GM10266 (cell line): ENCODE measurements at regions not wholly inside any gene's neighbourhood (a gene's known extent, or its start where the extent isn't known, plus 50 kb on each side); places are given as distances from the start of the nearest gene placed in this dataset.

Experiments
- DNase-seq: peaks from one replicate; pipeline ENCODE4 v3.0.0; 2012; ENCODE audit errors: extremely low spot score
- TF ChIP-seq, protein P1 (sequence below): IDR thresholded peaks from 2 replicates; pipeline ENCODE4 v1.5.1; 2012; ENCODE audit warnings: mild to moderate bottlenecking, low read depth; ENCODE audit not compliant: control insufficient read depth, insufficient read depth; ENCODE audit errors: missing control alignments

- no peak for DNase-seq
- TF ChIP-seq, protein P1, sequence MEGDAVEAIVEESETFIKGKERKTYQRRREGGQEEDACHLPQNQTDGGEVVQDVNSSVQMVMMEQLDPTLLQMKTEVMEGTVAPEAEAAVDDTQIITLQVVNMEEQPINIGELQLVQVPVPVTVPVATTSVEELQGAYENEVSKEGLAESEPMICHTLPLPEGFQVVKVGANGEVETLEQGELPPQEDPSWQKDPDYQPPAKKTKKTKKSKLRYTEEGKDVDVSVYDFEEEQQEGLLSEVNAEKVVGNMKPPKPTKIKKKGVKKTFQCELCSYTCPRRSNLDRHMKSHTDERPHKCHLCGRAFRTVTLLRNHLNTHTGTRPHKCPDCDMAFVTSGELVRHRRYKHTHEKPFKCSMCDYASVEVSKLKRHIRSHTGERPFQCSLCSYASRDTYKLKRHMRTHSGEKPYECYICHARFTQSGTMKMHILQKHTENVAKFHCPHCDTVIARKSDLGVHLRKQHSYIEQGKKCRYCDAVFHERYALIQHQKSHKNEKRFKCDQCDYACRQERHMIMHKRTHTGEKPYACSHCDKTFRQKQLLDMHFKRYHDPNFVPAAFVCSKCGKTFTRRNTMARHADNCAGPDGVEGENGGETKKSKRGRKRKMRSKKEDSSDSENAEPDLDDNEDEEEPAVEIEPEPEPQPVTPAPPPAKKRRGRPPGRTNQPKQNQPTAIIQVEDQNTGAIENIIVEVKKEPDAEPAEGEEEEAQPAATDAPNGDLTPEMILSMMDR: no peak
These were observed 86.6 kb upstream of the NR4A3 start for GRCh38 chr9:99735041-99735440.

- TF ChIP-seq, protein P1: no peak
- DNase-seq: no peak
These were observed 85.4 kb upstream of the NR4A3 start for GRCh38 chr9:99736291-99736690.

DNA sequence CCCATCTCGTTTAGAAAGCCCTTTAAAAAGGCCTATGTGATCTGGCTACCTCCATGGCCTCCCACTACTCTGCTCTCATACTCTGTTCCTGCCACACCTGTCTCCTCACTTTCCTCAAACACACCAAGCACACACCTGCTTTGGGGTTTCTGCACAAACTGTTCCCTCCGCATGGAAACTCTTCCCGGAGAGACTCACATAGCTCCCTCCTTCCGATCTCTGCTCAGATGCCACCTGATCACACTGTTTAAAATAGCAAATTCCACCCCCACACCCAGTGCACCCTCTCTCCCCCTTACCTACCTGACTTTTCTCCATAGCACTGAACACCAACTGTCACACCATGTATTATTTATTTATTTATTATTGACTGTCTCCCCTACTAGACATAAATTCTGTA lies 84.0 kb upstream of the NR4A3 start:
- no peak for DNase-seq
- TF ChIP-seq, protein P1: no peak

- no peak for DNase-seq
- TF ChIP-seq, protein P1: no peak
These were observed 78.7 kb upstream of the NR4A3 start for GRCh38 chr9:99743006-99743405.

DNA sequence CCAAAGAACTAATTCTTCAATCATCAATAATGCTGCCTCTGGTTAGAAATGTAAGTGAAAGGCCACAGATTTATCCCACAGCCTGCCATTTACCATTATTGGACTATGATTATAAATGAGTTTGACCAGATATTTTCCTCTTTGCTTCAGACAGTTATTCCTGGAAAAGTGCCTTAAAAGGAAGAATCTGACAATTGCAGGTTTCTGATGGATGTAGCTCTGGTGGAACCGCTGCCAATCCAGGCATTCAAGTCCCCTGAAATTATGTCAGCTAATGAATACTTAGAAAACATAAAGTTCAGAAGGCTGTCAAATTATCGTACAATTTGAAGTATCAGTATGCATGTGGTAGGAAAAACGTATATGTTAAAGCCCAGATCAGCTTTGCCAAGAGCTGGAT lies 78.2 kb upstream of the NR4A3 start:
- TF ChIP-seq, protein P1: no peak
- DNase-seq: no peak

GRCh38 chr9:99744132-99744531 lies 77.6 kb upstream of the NR4A3 start:
- TF ChIP-seq, protein P1: no peak
- no peak for DNase-seq

- no peak for DNase-seq
- TF ChIP-seq, protein P1: no peak
These were observed 76.6 kb upstream of the NR4A3 start for GRCh38 chr9:99745085-99745484.
